K562 (cell line): ENCODE measurements at regions not wholly inside any gene's neighbourhood (a gene's known extent, or its start where the extent isn't known, plus 50 kb on each side); places are given as distances from the start of the nearest gene placed in this dataset.

Experiments
- ATAC-seq: fragments of 200-7000 bp; cut with Tn5 transposase; 3 replicates; pipeline ENCODE4 v1.9.1; 2020; ENCODE audit warnings: moderate library complexity
- BruUV-seq: library from RNA; stranded (reverse); fragments of 400-500 nt; replicated peaks from 2 replicates; lab custom pipeline; 2021; lab: Mats Ljungman, UMichigan
- CTCF ChIA-PET: fragments of 300-600 bp; formaldehyde crosslinking; extraction: SDS; loops from one replicate; lab custom pipeline; 2021; ENCODE audit warnings: low intra/inter-chr PET ratio; lab: Yijun Ruan, JAX
- POLR2A ChIA-PET: fragments of 300-600, 350-650 bp; sonication (Branson Sonifier 250); formaldehyde crosslinking; extraction: SDS; loops from one replicate; lab custom pipeline; 2021; ENCODE audit warnings: antibody characterized with exemption, inconsistent platforms; lab: Yijun Ruan, JAX
- DNase-seq, 4 experiments: peaks; one replicate each; pipeline versions ENCODE4 v3.0.0 to v3.0.0-alpha.2; 2011 to 2018; ENCODE audit warnings: low spot score in 3 of 4, mixed read lengths in 3 of 4; ENCODE audit errors: extremely low read depth in 1 of 4
- FAIRE-seq: peaks from 2 replicates; lab custom pipeline; 2011; peaks lifted over from hg19 to GRCh38; lab: Jason Lieb, UNC
- H2AFZ ChIP-seq: 2 replicates; pipeline ENCODE4 v1.6.0; 2011; ENCODE audit warnings: low read depth, low read length, control low read depth, inconsistent platforms
- H3K27ac ChIP-seq: fragments of 200-600 bp; 3 replicates; pipeline ENCODE4 v1.8.0; 2011; ENCODE audit warnings: low read depth, mild to moderate bottlenecking, control low read depth, inconsistent platforms, low read length, moderate library complexity, mixed read lengths; ENCODE audit errors: extremely low read depth
- H3K27me3 ChIP-seq, 2 experiments: fragments of 300-600 bp in 1 of 2; 2 replicates in 1 of 2; 3 replicates in 1 of 2; pipeline versions ENCODE4 v1.6.0 to v1.8.0; 2011; ENCODE audit warnings: inconsistent platforms in 2 of 2, low read length in 2 of 2, mild to moderate bottlenecking in 1 of 2, mixed read lengths in 1 of 2, moderate library complexity in 1 of 2; ENCODE audit not compliant: control insufficient read depth in 2 of 2, insufficient read depth in 2 of 2
- H3K36me3 ChIP-seq: fragments of 300-600 bp; 3 replicates; pipeline ENCODE4 v1.8.0; 2011; ENCODE audit warnings: mild to moderate bottlenecking, low read length, inconsistent platforms; ENCODE audit not compliant: control insufficient read depth, insufficient read depth
- H3K4me1 ChIP-seq, 2 experiments: fragments of 200-600 bp in 1 of 2; replicated peaks in 1 of 2; 2 replicates in 1 of 2; 3 replicates in 1 of 2; pipeline versions ENCODE4 v1.5.1 to v1.8.0; 2011; ENCODE audit warnings: inconsistent platforms in 2 of 2, low read length in 2 of 2, mild to moderate bottlenecking in 1 of 2, mixed read lengths in 1 of 2, moderate library complexity in 1 of 2; ENCODE audit not compliant: control insufficient read depth in 2 of 2, insufficient read depth in 2 of 2
- H3K4me2 ChIP-seq: 2 replicates; pipeline ENCODE4 v1.6.1; 2011; ENCODE audit warnings: low read length, control low read depth, inconsistent platforms, mixed read lengths; ENCODE audit not compliant: insufficient read depth
- H3K4me3 ChIP-seq: fragments of 200-600 bp; sonication (generic), shearing (Covaris generic); 2 replicates; pipeline ENCODE4 v1.5.1; 2016; ENCODE audit warnings: control low read depth, inconsistent platforms
- H3K79me2 ChIP-seq: fragments of 200-600 bp; 3 replicates; pipeline ENCODE4 v1.8.0; 2011; ENCODE audit warnings: low read length, inconsistent platforms; ENCODE audit not compliant: control insufficient read depth, insufficient read depth
- H3K9ac ChIP-seq, 2 experiments: 2 replicates each; pipeline versions ENCODE4 v1.6.0 to v1.6.1; 2011; ENCODE audit warnings: low read depth in 2 of 2, low read length in 2 of 2, control low read depth in 1 of 2, inconsistent platforms in 1 of 2, mild to moderate bottlenecking in 1 of 2, mixed read lengths in 1 of 2; ENCODE audit not compliant: insufficient read depth in 1 of 2
- H3K9me1 ChIP-seq: one replicate; pipeline ENCODE4 v1.6.0; 2011; ENCODE audit warnings: inconsistent platforms, mild to moderate bottlenecking, low read length, moderate library complexity; ENCODE audit not compliant: control insufficient read depth, insufficient read depth
- H3K9me3 ChIP-seq: replicated peaks from 2 replicates; pipeline ENCODE4 v1.5.1; 2011; ENCODE audit warnings: low read depth, low read length, inconsistent platforms; ENCODE audit not compliant: control insufficient read depth, insufficient read depth
- H4K20me1 ChIP-seq: replicated peaks from 2 replicates; pipeline ENCODE4 v1.6.1; 2011; ENCODE audit warnings: low read length, inconsistent platforms, mixed read lengths; ENCODE audit not compliant: control insufficient read depth, insufficient read depth
- CREM ChIP-seq: IDR thresholded peaks from 2 replicates; pipeline ENCODE4 v1.6.1; 2014; ENCODE audit warnings: antibody characterized with exemption, low read depth
- DIDO1 ChIP-seq: fragments of 450-650 bp; IDR thresholded peaks from 2 replicates; pipeline ENCODE4 v1.6.1; 2016; ENCODE audit warnings: low read depth, missing biosample characterization, missing genetic modification characterization
- FOXO4 ChIP-seq: fragments of 450-650 bp; formaldehyde crosslinking; IDR thresholded peaks from 2 replicates; pipeline ENCODE4 v1.4.0; 2020; ENCODE audit warnings: mild to moderate bottlenecking, moderate library complexity
- HIVEP1 ChIP-seq: fragments of 250-450 bp; sonication (Bioruptor Pico); IDR thresholded peaks from 2 replicates; pipeline ENCODE4 v1.4.0; 2020; ENCODE audit warnings: mild to moderate bottlenecking
- KDM2B ChIP-seq: fragments of 250-450 bp; sonication (Bioruptor Pico); IDR thresholded peaks from 2 replicates; pipeline ENCODE4 v1.8.0; 2021; ENCODE audit warnings: mild to moderate bottlenecking, moderate library complexity
- ZBTB9 ChIP-seq: fragments of 450-650 bp; formaldehyde crosslinking; IDR thresholded peaks from 2 replicates; pipeline ENCODE4 v1.4.0; 2020; ENCODE audit warnings: mild to moderate bottlenecking, moderate library complexity
- ZNF584 ChIP-seq: fragments of 200-800 bp; sonication (Bioruptor generic); IDR thresholded peaks from 2 replicates; pipeline ENCODE4 v1.6.1; 2016; ENCODE audit warnings: low read depth, mild to moderate bottlenecking, missing genetic modification characterization, missing compliant biosample characterization
- ZNF589 ChIP-seq: fragments of 200-800 bp; sonication (Bioruptor generic); IDR thresholded peaks from 2 replicates; pipeline ENCODE4 v1.6.1; 2016; ENCODE audit warnings: low read depth, missing genetic modification characterization, missing compliant biosample characterization
- WGBS: fragments of 100-300 bp; shearing (Covaris generic); methylation state at CpG from one replicate; pipeline ENCODE4 v1.1.6; 2016; ENCODE audit warnings: low coverage, mixed read lengths; ENCODE audit not compliant: insufficient coverage; ENCODE audit errors: missing lambda C conversion rate; 5-methylcytosine and 5-hydroxymethylcytosine counted together
- in situ Hi-C: fragments of 300-500 bp; cut with MboI; formaldehyde crosslinking; loops from 4 replicates; pipeline ENCODE4 v1.15.0; 2018; ENCODE audit warnings: inconsistent platforms, mixed read lengths
- intact Hi-C: fragments of 100-400 bp; cut with micrococcal nuclease; formaldehyde crosslinking; loops from 2 replicates; pipeline ENCODE4 v1.14.2; 2022

- peaks cover 2% of the 10 kb centered on the region; the same call in 1 of the 2 replicates for H3K9me3 ChIP-seq
- H3K27me3 ChIP-seq: no peaks in the 10 kb centered on the region
- BruUV-seq: no TSS peak
- FAIRE-seq: no peak
- H3K4me2 ChIP-seq: no peak overlapping the region
- no peak for ATAC-seq
- H3K4me1 ChIP-seq: no peaks in the 10 kb centered on the region
- no peak overlapping the region for H3K9ac ChIP-seq
- no peak overlapping the region for H3K4me3 ChIP-seq
- DNase-seq: no peak
- POLR2A ChIA-PET: no interaction called here
- in situ Hi-C loops: no loop called here
- 0% methylated on average over 12 of the region's 12 CpGs for WGBS
- no peaks in the 10 kb centered on the region for H3K36me3 ChIP-seq
- no peaks in the 10 kb centered on the region for H3K79me2 ChIP-seq
- H3K9me1 ChIP-seq: no peaks in the 10 kb centered on the region
- CTCF ChIA-PET: no interaction called here
- intact Hi-C loops: no loop called here
- no peak overlapping the region for H3K27ac ChIP-seq
- TF ChIP-seq ZNF589 (no peak), FOXO4 (CRISPR knock-in tag) (no peak), ZNF584 (CRISPR knock-in tag) (no peak), KDM2B (CRISPR knock-in tag) (no peak), HIVEP1 (CRISPR knock-in tag) (no peak), ZBTB9 (CRISPR knock-in tag) (no peak), DIDO1 (tag) (no peak), CREM (no peak)
- TF ChIP-seq, all 486 proteins: peak for 0
- no peaks in the 10 kb centered on the region for H4K20me1 ChIP-seq
- no peak overlapping the region for H2AFZ ChIP-seq
These were observed 337.6 kb upstream of the FIGN start for GRCh38 chr2:164073101-164074074.
